PC-9 (cell line): ENCODE measurements at regions not wholly inside any gene's neighbourhood (a gene's known extent, or its start where the extent isn't known, plus 50 kb on each side); places are given as distances from the start of the nearest gene placed in this dataset.
A peak's percentile ranks its signal among the peaks of the same experiment; 100 is the strongest.

Experiments used
- BruUV-seq: library from RNA; stranded (reverse); fragments of 400-500 nt; replicated peaks from 2 replicates; lab custom pipeline; 2021; lab: Mats Ljungman, UMichigan
- CTCF ChIA-PET: fragments of 300-600 bp; sonication (Branson Sonifier 250); formaldehyde crosslinking; loops from one replicate; lab custom pipeline; 2022; ENCODE audit warnings: antibody characterized with exemption; lab: Charles Lee
- POLR2A ChIA-PET: fragments of 300-600 bp; sonication (Branson Sonifier 250); formaldehyde crosslinking; loops from one replicate; lab custom pipeline; 2022; ENCODE audit warnings: antibody characterized with exemption; ENCODE audit not compliant: unreplicated experiment; lab: Charles Lee
- DNase-seq, 2 experiments: peaks; one replicate each; pipeline versions ENCODE4 v3.0.0 to v3.0.0-alpha.2; 2015 to 2022; ENCODE audit warnings: mixed read lengths in 1 of 2
- H2AFZ ChIP-seq: fragments of 200-600 bp; sonication (generic); 2 replicates; pipeline ENCODE4 v1.8.1; 2017; ENCODE audit warnings: antibody characterized with exemption
- H3F3A ChIP-seq: fragments of 200-600 bp; sonication (generic); 2 replicates; pipeline ENCODE4 v1.8.1; 2017; ENCODE audit warnings: antibody characterized with exemption, mild to moderate bottlenecking, low read depth; ENCODE audit not compliant: insufficient read depth
- H3K27ac ChIP-seq: fragments of 200-600 bp; sonication (generic); 2 replicates; pipeline ENCODE4 v1.6.1; 2016; ENCODE audit warnings: mixed run types
- H3K27me3 ChIP-seq: fragments of 200-600 bp; sonication (generic); 2 replicates; pipeline ENCODE4 v1.6.1; 2016; ENCODE audit warnings: low read depth, mixed run types; ENCODE audit not compliant: insufficient read depth
- H3K36me3 ChIP-seq: fragments of 200-600 bp; sonication (generic); 2 replicates; pipeline ENCODE4 v1.6.1; 2016; ENCODE audit warnings: low read depth, mixed run types
- H3K4me1 ChIP-seq: fragments of 200-600 bp; sonication (generic); replicated peaks from 2 replicates; pipeline ENCODE4 v1.6.1; 2016; ENCODE audit warnings: mixed run types; ENCODE audit not compliant: insufficient read depth
- H3K4me2 ChIP-seq: fragments of 200-600 bp; sonication (generic); 2 replicates; pipeline ENCODE4 v1.6.1; 2017; ENCODE audit warnings: mixed run types
- H3K4me3 ChIP-seq: fragments of 200-600 bp; sonication (generic); 2 replicates; pipeline ENCODE4 v1.6.1; 2016; ENCODE audit warnings: mixed run types
- H3K79me2 ChIP-seq: fragments of 200-600 bp; sonication (generic); 2 replicates; pipeline ENCODE4 v1.6.1; 2017; ENCODE audit warnings: low read depth, mixed run types
- H3K9me2 ChIP-seq: fragments of 200-600 bp; sonication (generic); 2 replicates; pipeline ENCODE4 v1.8.1; 2017; ENCODE audit warnings: mild to moderate bottlenecking; ENCODE audit not compliant: insufficient read depth
- H3K9me3 ChIP-seq: fragments of 200-600 bp; sonication (generic); 2 replicates; pipeline ENCODE4 v1.8.1; 2016; ENCODE audit warnings: low read depth; ENCODE audit not compliant: insufficient read depth
- H4K20me1 ChIP-seq: fragments of 200-600 bp; sonication (generic); 2 replicates; pipeline ENCODE4 v1.8.1; 2017; ENCODE audit not compliant: insufficient read depth
- EZH2 ChIP-seq: fragments of 200-600 bp; sonication (generic); IDR thresholded peaks from 2 replicates; pipeline ENCODE4 v1.8.0; 2017; ENCODE audit warnings: antibody characterized with exemption, low read depth
- intact Hi-C: fragments of 100-400 bp; cut with micrococcal nuclease; formaldehyde crosslinking; loops from one replicate; pipeline ENCODE4 v1.10.0; 2022; ENCODE audit not compliant: unreplicated experiment
- TF ChIP-seq, protein P1 (sequence below): fragments of 200-600 bp; sonication (generic); conservative IDR thresholded peaks from 2 replicates; pipeline ENCODE4 v1.6.1; 2017; ENCODE audit warnings: mixed run types, antibody characterized with exemption, mild to moderate bottlenecking, moderate library complexity

DNA sequence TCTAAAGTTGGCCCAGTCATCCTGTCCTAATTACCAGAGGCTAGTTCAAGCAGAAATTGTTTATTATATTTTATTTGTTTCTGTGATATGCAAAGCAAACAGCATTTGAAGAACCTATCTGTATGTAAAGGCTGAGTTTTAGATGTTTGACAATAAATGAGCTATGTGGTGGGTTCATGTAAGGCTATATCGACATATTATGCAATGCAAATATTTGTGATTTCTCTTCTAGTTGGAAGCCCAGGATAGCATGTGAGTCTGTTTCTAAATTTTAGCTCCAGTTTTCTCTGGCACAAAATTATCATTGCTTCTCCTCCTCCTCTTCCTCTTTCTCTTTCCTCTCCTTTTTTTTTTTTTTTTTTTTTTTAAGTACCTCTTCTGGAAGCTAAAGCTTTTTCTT lies 263.2 kb upstream of the LMCD1 start:
- BruUV-seq: no TSS peak
- no peaks in the 10 kb centered on the region for H3K27me3 ChIP-seq
- ChIA-PET CTCF (interaction anchor here (0.5 to 0.7 kb wide), 2 partner anchors 380 to 1436 kb away, joined by 3 read pairs; no protein-coding TSS in a partner anchor), POLR2A (no interaction called here)
- no peak overlapping the region for H3K4me2 ChIP-seq
- no peak for DNase-seq
- H4K20me1 ChIP-seq: no peaks in the 10 kb centered on the region
- H3K36me3 ChIP-seq: no peaks in the 10 kb centered on the region
- no peak overlapping the region for H3K27ac ChIP-seq
- no peaks in the 10 kb centered on the region for H3K79me2 ChIP-seq
- no peaks in the 10 kb centered on the region for H3K9me3 ChIP-seq
- no peaks in the 10 kb centered on the region for H3F3A ChIP-seq
- intact Hi-C loops: loop anchor here (10.0 kb wide), 1 partner anchor 176 kb away; no protein-coding TSS in a partner anchor
- no peak overlapping the region for H3K4me3 ChIP-seq
- H3K9me2 ChIP-seq: no peaks in the 10 kb centered on the region
- H2AFZ ChIP-seq: no peak overlapping the region
- H3K4me1 ChIP-seq: no peaks in the 10 kb centered on the region
- no peak for TF ChIP-seq EZH2
- TF ChIP-seq, protein P1, sequence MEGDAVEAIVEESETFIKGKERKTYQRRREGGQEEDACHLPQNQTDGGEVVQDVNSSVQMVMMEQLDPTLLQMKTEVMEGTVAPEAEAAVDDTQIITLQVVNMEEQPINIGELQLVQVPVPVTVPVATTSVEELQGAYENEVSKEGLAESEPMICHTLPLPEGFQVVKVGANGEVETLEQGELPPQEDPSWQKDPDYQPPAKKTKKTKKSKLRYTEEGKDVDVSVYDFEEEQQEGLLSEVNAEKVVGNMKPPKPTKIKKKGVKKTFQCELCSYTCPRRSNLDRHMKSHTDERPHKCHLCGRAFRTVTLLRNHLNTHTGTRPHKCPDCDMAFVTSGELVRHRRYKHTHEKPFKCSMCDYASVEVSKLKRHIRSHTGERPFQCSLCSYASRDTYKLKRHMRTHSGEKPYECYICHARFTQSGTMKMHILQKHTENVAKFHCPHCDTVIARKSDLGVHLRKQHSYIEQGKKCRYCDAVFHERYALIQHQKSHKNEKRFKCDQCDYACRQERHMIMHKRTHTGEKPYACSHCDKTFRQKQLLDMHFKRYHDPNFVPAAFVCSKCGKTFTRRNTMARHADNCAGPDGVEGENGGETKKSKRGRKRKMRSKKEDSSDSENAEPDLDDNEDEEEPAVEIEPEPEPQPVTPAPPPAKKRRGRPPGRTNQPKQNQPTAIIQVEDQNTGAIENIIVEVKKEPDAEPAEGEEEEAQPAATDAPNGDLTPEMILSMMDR: no peak

DNA sequence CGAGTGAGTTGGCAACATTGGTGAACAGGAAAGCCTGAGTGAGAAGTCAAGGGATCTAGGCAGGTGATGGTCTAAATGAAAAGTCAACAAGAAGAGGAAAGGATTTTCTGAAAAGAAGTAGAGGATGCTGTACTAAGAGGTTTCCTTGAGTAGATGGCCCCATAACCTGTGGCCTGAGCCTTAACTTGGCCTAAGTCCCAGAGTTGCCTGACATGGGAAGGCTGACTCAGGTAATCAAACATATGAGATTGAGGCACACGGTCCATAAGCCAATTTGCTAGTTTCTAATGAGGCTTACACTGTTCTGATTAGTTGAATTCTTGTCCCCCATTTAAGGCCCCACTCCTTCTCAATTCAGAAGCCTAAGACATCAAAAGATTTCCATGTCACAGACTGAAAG lies 262.5 kb upstream of the LMCD1 start:
- H3K4me1 ChIP-seq: no peaks in the 10 kb centered on the region
- no peak overlapping the region for H2AFZ ChIP-seq
- no peaks in the 10 kb centered on the region for H3K36me3 ChIP-seq
- no peak overlapping the region for H3K4me2 ChIP-seq
- no peaks in the 10 kb centered on the region for H3F3A ChIP-seq
- BruUV-seq: no TSS peak
- DNase-seq: no peak
- H3K9me2 ChIP-seq: no peaks in the 10 kb centered on the region
- ChIA-PET CTCF (interaction anchor here (1.7 kb wide), 1 partner anchor 178 kb away, joined by 7 read pairs; no protein-coding TSS in a partner anchor), POLR2A (interaction anchor here (0.6 kb wide), 1 partner anchor 205 kb away, joined by 4 read pairs; no protein-coding TSS in a partner anchor)
- H3K9me3 ChIP-seq: no peaks in the 10 kb centered on the region
- H4K20me1 ChIP-seq: no peaks in the 10 kb centered on the region
- H3K4me3 ChIP-seq: no peak overlapping the region
- H3K27ac ChIP-seq: no peak overlapping the region
- H3K27me3 ChIP-seq: no peaks in the 10 kb centered on the region
- H3K79me2 ChIP-seq: no peaks in the 10 kb centered on the region
- TF ChIP-seq, protein P1: no peak
- TF ChIP-seq EZH2: no peak
- intact Hi-C loops: loop anchor here (1.0 to 10.0 kb wide), 2 partner anchors 128 to 176 kb away; no protein-coding TSS in a partner anchor

DNA sequence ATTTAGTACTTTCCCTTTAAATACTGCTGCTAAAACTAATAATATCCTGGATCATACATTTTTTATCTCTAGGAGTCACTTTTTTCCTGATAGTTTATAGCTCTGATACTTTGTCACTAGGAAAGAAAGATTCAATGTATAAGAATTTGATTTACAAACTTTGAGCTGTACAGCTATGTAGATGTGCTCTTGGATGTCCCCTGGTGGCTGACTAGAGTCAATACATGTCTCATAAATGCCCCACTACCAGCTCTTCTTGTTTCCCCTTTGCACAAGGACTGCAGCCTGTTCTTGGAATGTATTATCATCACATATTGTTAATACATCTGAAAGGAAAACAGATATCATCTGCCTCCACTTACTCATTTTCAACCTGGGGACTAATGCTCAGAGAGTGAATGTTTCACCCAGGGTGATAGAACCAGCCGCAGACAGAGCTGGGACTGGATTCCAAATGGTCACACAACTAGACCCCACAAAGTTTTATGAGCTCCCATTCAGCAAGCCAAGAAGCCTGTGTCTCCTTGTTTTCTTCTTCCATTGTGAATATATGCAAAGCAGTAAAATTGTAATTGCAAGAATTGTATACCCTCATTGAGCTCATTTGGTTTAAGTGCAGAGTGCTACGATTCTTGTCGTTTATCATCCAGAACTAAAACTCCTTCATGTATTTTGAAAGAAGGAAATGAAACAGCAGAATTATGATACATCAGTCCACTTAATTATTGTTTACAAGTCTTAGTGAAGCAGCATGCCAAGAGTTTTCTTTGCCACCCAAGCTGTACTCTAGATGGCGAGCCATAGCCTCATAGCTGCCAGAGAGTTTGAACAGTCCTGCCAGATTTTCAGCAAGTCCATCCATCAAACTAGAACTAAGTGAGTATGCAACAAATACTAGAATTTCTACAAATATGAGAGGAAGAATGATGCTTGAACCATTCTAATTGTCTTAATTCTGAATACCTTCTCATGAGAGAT lies 261.6 kb upstream of the LMCD1 start:
- POLR2A ChIA-PET: interaction anchor here (0.6 kb wide), 1 partner anchor 204 kb away, joined by 4 read pairs; no protein-coding TSS in a partner anchor

More for the DNA sequence above, 261.6 kb upstream of the LMCD1 start:
- Histone ChIP-seq H3K9me2 (no peaks in the 10 kb centered on the region), H2AFZ (no peak overlapping the region), H3K27ac (no peak overlapping the region), H3K79me2 (no peaks in the 10 kb centered on the region), H3K4me1 (no peaks in the 10 kb centered on the region), H3K27me3 (no peaks in the 10 kb centered on the region), H3K4me3 (no peak overlapping the region), H4K20me1 (no peaks in the 10 kb centered on the region), H3F3A (no peaks in the 10 kb centered on the region), H3K4me2 (no peak overlapping the region), H3K9me3 (no peaks in the 10 kb centered on the region), H3K36me3 (no peaks in the 10 kb centered on the region)
- peak in 1 of 2 experiments; percentile 18 for DNase-seq
- CTCF ChIA-PET: interaction anchor here (0.6 to 1.7 kb wide), 3 partner anchors 38 to 177 kb away, joined by 3 to 7 read pairs (median 3); no protein-coding TSS in a partner anchor
- intact Hi-C loops: loop anchor here (1.0 to 10.0 kb wide), 2 partner anchors 129 to 175 kb away; no protein-coding TSS in a partner anchor
- TF ChIP-seq EZH2: no peak
- TF ChIP-seq, protein P1: peak; percentile 85
- no TSS peak for BruUV-seq
